Trophoblast cell (in vitro differentiated cells and primary cell): ENCODE measurements at regions not wholly inside any gene's neighbourhood (a gene's known extent, or its start where the extent isn't known, plus 50 kb on each side); places are given as distances from the start of the nearest gene placed in this dataset.

Experiments used
- DNase-seq, 2 donors: peaks; one replicate each; pipeline ENCODE4 v3.0.0-alpha.2; 2016
- H2AFZ ChIP-seq: 2 replicates; pipeline ENCODE4 v1.6.1; 2013; ENCODE audit warnings: low read length, moderate library complexity, mild to moderate bottlenecking; ENCODE audit not compliant: insufficient read depth, poor library complexity
- H2AK5ac ChIP-seq: 2 replicates; pipeline ENCODE4 v1.6.1; 2013; ENCODE audit warnings: mild to moderate bottlenecking, low read length
- H2BK120ac ChIP-seq: 2 replicates; pipeline ENCODE4 v1.6.1; 2013; ENCODE audit warnings: low read length, mild to moderate bottlenecking, moderate library complexity; ENCODE audit not compliant: insufficient read depth, poor library complexity
- H2BK12ac ChIP-seq: 2 replicates; pipeline ENCODE4 v1.6.1; 2013; ENCODE audit warnings: mild to moderate bottlenecking, low read length, moderate library complexity
- H2BK5ac ChIP-seq: 2 replicates; pipeline ENCODE4 v1.6.1; 2013; ENCODE audit warnings: low read length, low read depth, moderate library complexity, mild to moderate bottlenecking; ENCODE audit not compliant: poor library complexity
- H3K14ac ChIP-seq: 2 replicates; pipeline ENCODE4 v1.6.1; 2013; ENCODE audit warnings: mild to moderate bottlenecking, low read length
- H3K18ac ChIP-seq: 2 replicates; pipeline ENCODE4 v1.6.1; 2013; ENCODE audit warnings: mild to moderate bottlenecking, low read length
- H3K23ac ChIP-seq: 2 replicates; pipeline ENCODE4 v1.6.1; 2013; ENCODE audit warnings: low read length
- H3K27ac ChIP-seq: 2 replicates; pipeline ENCODE4 v1.5.1; 2013; ENCODE audit warnings: low read depth, mild to moderate bottlenecking, inconsistent platforms, low read length, moderate library complexity
- H3K27me3 ChIP-seq: 2 replicates; pipeline ENCODE4 v1.6.1; 2013; ENCODE audit warnings: inconsistent platforms, mild to moderate bottlenecking, low read length, moderate library complexity; ENCODE audit not compliant: insufficient read depth
- H3K36me3 ChIP-seq, 2 experiments: 1 replicate in 1 of 2; 2 replicates in 1 of 2; pipeline ENCODE4 v1.6.1; 2013; ENCODE audit warnings: low read length in 2 of 2, mild to moderate bottlenecking in 2 of 2, moderate library complexity in 1 of 2; ENCODE audit not compliant: insufficient read depth in 2 of 2, control insufficient read depth in 1 of 2
- H3K4ac ChIP-seq: 2 replicates; pipeline ENCODE4 v1.6.1; 2013; ENCODE audit warnings: low read depth, mild to moderate bottlenecking, low read length, moderate library complexity
- H3K4me1 ChIP-seq, 2 experiments: 1 replicate in 1 of 2; 2 replicates in 1 of 2; pipeline ENCODE4 v1.6.1; 2013; ENCODE audit warnings: low read length in 2 of 2, mild to moderate bottlenecking in 2 of 2, moderate library complexity in 1 of 2; ENCODE audit not compliant: insufficient read depth in 2 of 2, control insufficient read depth in 1 of 2
- H3K4me2 ChIP-seq: 2 replicates; pipeline ENCODE4 v1.6.1; 2013; ENCODE audit warnings: inconsistent platforms, mild to moderate bottlenecking, low read length, moderate library complexity
- H3K4me3 ChIP-seq: 2 replicates; pipeline ENCODE4 v1.5.1; 2013; ENCODE audit warnings: mild to moderate bottlenecking, low read depth, low read length, inconsistent platforms
- H3K79me1 ChIP-seq: one replicate; pipeline ENCODE4 v1.6.1; 2013; ENCODE audit warnings: low read length
- H3K79me2 ChIP-seq: 2 replicates; pipeline ENCODE4 v1.6.1; 2013; ENCODE audit warnings: low read length, mild to moderate bottlenecking; ENCODE audit not compliant: control insufficient read depth, insufficient read depth, poor library complexity
- H3K9ac ChIP-seq: 2 replicates; pipeline ENCODE4 v1.6.1; 2013; ENCODE audit warnings: mild to moderate bottlenecking, low read length
- H3K9me3 ChIP-seq: 2 replicates; pipeline ENCODE4 v1.6.1; 2013; ENCODE audit warnings: low read depth, mild to moderate bottlenecking, control low read depth, inconsistent platforms, low read length; ENCODE audit not compliant: insufficient read depth
- H4K12ac ChIP-seq: 2 replicates; pipeline ENCODE4 v1.6.1; 2013; ENCODE audit warnings: low read depth, mild to moderate bottlenecking, low read length, moderate library complexity
- H4K8ac ChIP-seq: 2 replicates; pipeline ENCODE4 v1.6.1; 2013; ENCODE audit warnings: low read depth, mild to moderate bottlenecking, low read length, moderate library complexity
- H4K91ac ChIP-seq: one replicate; pipeline ENCODE4 v1.6.1; 2013; ENCODE audit warnings: low read depth, mild to moderate bottlenecking, low read length, moderate library complexity
- WGBS: extraction: QIAGEN DNeasy Blood & Tissue Kit; methylation state at CpG from one replicate; pipeline ENCODE4 v1.1.7; 2013; ENCODE audit warnings: missing lambda C conversion rate; ENCODE audit not compliant: insufficient read length, insufficient coverage; ENCODE audit errors: extremely low coverage; 5-methylcytosine and 5-hydroxymethylcytosine counted together

- H3K79me1 ChIP-seq, result no peaks in the 10 kb centered on the region
- H3K14ac ChIP-seq, result no peak overlapping the region
- no peak overlapping the region for H4K12ac ChIP-seq
- H3K18ac ChIP-seq, result no peak overlapping the region
- WGBS, result no CpG with 5 or more reads among the region's 2 CpGs
- no peaks in the 10 kb centered on the region for H3K27me3 ChIP-seq
- no peaks in the 10 kb centered on the region for H3K4me1 ChIP-seq
- no peaks in the 10 kb centered on the region for H3K79me2 ChIP-seq
- H3K4ac ChIP-seq, result no peak overlapping the region
- no peak overlapping the region for H2AFZ ChIP-seq
- no peak overlapping the region for H4K91ac ChIP-seq
- no peaks in the 10 kb centered on the region for H3K36me3 ChIP-seq
- H3K4me3 ChIP-seq, result no peak overlapping the region
- DNase-seq, result no peak
- H3K23ac ChIP-seq, result no peak overlapping the region
- no peak overlapping the region for H2AK5ac ChIP-seq
- no peak overlapping the region for H4K8ac ChIP-seq
- H3K9me3 ChIP-seq, result no peaks in the 10 kb centered on the region
- no peak overlapping the region for H2BK5ac ChIP-seq
- H3K4me2 ChIP-seq, result no peak overlapping the region
- no peak overlapping the region for H3K9ac ChIP-seq
- no peak overlapping the region for H2BK120ac ChIP-seq
- no peak overlapping the region for H3K27ac ChIP-seq
- H2BK12ac ChIP-seq, result no peak overlapping the region
These were observed 749.9 kb downstream of the HACE1 start for GRCh38 chr6:104109806-104110205.

GRCh38 chr6:104108634-104109033, 751.1 kb downstream of the HACE1 start:
- DNase-seq, result no peak
- H2AK5ac ChIP-seq, result no peak overlapping the region
- no peak overlapping the region for H4K8ac ChIP-seq
- H3K4me3 ChIP-seq, result no peak overlapping the region
- H3K4me1 ChIP-seq, result no peaks in the 10 kb centered on the region
- no peak overlapping the region for H4K12ac ChIP-seq
- H3K79me1 ChIP-seq, result no peaks in the 10 kb centered on the region
- H4K91ac ChIP-seq, result no peak overlapping the region
- H3K14ac ChIP-seq, result no peak overlapping the region
- H3K27ac ChIP-seq, result no peak overlapping the region
- H3K36me3 ChIP-seq, result no peaks in the 10 kb centered on the region
- no peak overlapping the region for H2AFZ ChIP-seq
- no peak overlapping the region for H3K23ac ChIP-seq
- no peak overlapping the region for H2BK120ac ChIP-seq
- H3K9me3 ChIP-seq, result no peaks in the 10 kb centered on the region
- H3K18ac ChIP-seq, result no peak overlapping the region
- H3K9ac ChIP-seq, result no peak overlapping the region
- no peak overlapping the region for H2BK5ac ChIP-seq
- no peaks in the 10 kb centered on the region for H3K27me3 ChIP-seq
- no peak overlapping the region for H2BK12ac ChIP-seq
- no peaks in the 10 kb centered on the region for H3K79me2 ChIP-seq
- no peak overlapping the region for H3K4ac ChIP-seq
- no peak overlapping the region for H3K4me2 ChIP-seq

- Histone ChIP-seq H3K79me1 (no peaks in the 10 kb centered on the region), H3K14ac (no peak overlapping the region), H3K4me3 (no peak overlapping the region), H3K23ac (no peak overlapping the region), H2BK5ac (no peak overlapping the region), H3K4me1 (no peaks in the 10 kb centered on the region), H4K8ac (no peak overlapping the region), H2AK5ac (no peak overlapping the region), H3K79me2 (no peaks in the 10 kb centered on the region), H2AFZ (no peak overlapping the region), H3K27ac (no peak overlapping the region), H3K18ac (no peak overlapping the region), H4K91ac (no peak overlapping the region), H3K27me3 (no peaks in the 10 kb centered on the region), H3K9ac (no peak overlapping the region), H3K4me2 (no peak overlapping the region), H2BK120ac (no peak overlapping the region), H3K4ac (no peak overlapping the region), H4K12ac (no peak overlapping the region), H3K36me3 (no peaks in the 10 kb centered on the region), H2BK12ac (no peak overlapping the region), H3K9me3 (no peaks in the 10 kb centered on the region)
- WGBS, result no CpG with 5 or more reads among the region's 6 CpGs
- DNase-seq, result no peak
These were observed 763.9 kb downstream of the HACE1 start for GRCh38 chr6:104095661-104096416.

- Histone ChIP-seq H3K18ac (no peak overlapping the region), H2BK12ac (no peak overlapping the region), H3K4me3 (no peak overlapping the region), H4K8ac (no peak overlapping the region), H3K14ac (no peak overlapping the region), H3K27ac (no peak overlapping the region), H3K79me2 (no peaks in the 10 kb centered on the region), H4K12ac (no peak overlapping the region), H3K23ac (no peak overlapping the region), H2BK5ac (no peak overlapping the region), H3K36me3 (no peaks in the 10 kb centered on the region), H3K27me3 (no peaks in the 10 kb centered on the region), H3K4me2 (no peak overlapping the region), H3K79me1 (no peaks in the 10 kb centered on the region), H2BK120ac (no peak overlapping the region), H3K4ac (no peak overlapping the region), H3K4me1 (no peaks in the 10 kb centered on the region), H3K9me3 (no peaks in the 10 kb centered on the region), H4K91ac (no peak overlapping the region), H3K9ac (no peak overlapping the region), H2AFZ (no peak overlapping the region), H2AK5ac (no peak overlapping the region)
- DNase-seq, result no peak
- no CpG with 5 or more reads among the region's 1 CpG for WGBS
These were observed 772.0 kb downstream of the HACE1 start for GRCh38 chr6:104087765-104088164.
